ENCODE measurements at regions not wholly inside any gene's neighbourhood (a gene's known extent, or its start where the extent isn't known, plus 50 kb on each side); places are given as distances from the start of the nearest gene placed in this dataset.

DNA sequence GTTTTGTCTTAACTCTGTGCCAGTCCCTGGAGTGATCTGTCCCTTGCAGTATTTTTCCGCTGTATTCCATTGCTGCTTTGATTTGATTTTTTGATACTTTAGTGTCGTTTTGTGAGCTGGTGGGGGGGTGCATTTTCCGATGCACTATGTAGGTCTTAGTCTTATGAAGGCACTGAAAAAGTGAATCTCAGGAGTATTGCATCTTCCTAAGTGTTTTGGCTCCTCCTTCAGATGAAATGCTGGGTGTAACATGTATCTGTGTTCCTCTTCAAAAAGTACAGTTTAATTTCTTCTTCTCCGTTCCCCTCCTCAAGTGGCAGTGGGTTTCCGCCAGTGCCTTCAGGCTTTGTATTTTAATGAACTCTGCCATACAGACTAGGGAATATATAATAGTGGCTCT lies 580.7 kb upstream of the GJE1 start:
- Histone ChIP-seq H3K4me1 (no peaks in the 10 kb centered on the region), H3K27me3 (no peaks in the 10 kb centered on the region), H3K27ac (peak overlapping the region; percentile 25 to 58 (median 48)), H3K36me3 (no peaks in the 10 kb centered on the region), H3K9me3 (no peaks in the 10 kb centered on the region), H3K4me3 (no peak overlapping the region)
- no peak for DNase-seq
- intact Hi-C loops (cut with DNase I; ENCODE audit: low total_unique reads) = no loop called here
- in situ Hi-C loops (cut with MboI; ENCODE audit: low sequenced_read_pairs in 4 of 4) = loop anchor here in 2 of 4 donors (25.0 kb wide), 1 partner anchor 240 kb away; no protein-coding TSS in a partner anchor
- no peak for ATAC-seq
- TF ChIP-seq, protein P1, sequence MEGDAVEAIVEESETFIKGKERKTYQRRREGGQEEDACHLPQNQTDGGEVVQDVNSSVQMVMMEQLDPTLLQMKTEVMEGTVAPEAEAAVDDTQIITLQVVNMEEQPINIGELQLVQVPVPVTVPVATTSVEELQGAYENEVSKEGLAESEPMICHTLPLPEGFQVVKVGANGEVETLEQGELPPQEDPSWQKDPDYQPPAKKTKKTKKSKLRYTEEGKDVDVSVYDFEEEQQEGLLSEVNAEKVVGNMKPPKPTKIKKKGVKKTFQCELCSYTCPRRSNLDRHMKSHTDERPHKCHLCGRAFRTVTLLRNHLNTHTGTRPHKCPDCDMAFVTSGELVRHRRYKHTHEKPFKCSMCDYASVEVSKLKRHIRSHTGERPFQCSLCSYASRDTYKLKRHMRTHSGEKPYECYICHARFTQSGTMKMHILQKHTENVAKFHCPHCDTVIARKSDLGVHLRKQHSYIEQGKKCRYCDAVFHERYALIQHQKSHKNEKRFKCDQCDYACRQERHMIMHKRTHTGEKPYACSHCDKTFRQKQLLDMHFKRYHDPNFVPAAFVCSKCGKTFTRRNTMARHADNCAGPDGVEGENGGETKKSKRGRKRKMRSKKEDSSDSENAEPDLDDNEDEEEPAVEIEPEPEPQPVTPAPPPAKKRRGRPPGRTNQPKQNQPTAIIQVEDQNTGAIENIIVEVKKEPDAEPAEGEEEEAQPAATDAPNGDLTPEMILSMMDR (IDR thresholded peaks at IDR 0.05 in 4 of 5, conservative IDR thresholded peaks at IDR 0.05 in 1 of 5) = no peak
- no peak for TF ChIP-seq POLR2A (IDR thresholded peaks at IDR 0.05)

- intact Hi-C loops (cut with DNase I; ENCODE audit: low total_unique reads) = no loop called here
- H3K4me1 ChIP-seq = no peaks in the 10 kb centered on the region
- H3K27ac ChIP-seq = peak overlapping the region in 2 of 4 donors; percentile 48 to 58
- in situ Hi-C loops (cut with MboI; ENCODE audit: low sequenced_read_pairs in 4 of 4) = loop anchor here in 2 of 4 donors (25.0 kb wide), 1 partner anchor 239 kb away; no protein-coding TSS in a partner anchor
- no peaks in the 10 kb centered on the region for H3K27me3 ChIP-seq
- ATAC-seq (no peak), DNase-seq (no peak)
- H3K4me3 ChIP-seq = no peak overlapping the region
- no peaks in the 10 kb centered on the region for H3K36me3 ChIP-seq
- H3K9me3 ChIP-seq = no peaks in the 10 kb centered on the region
- TF ChIP-seq, protein P1 (IDR thresholded peaks at IDR 0.05 in 4 of 5, conservative IDR thresholded peaks at IDR 0.05 in 1 of 5) = no peak
- no peak for TF ChIP-seq POLR2A (IDR thresholded peaks at IDR 0.05)
These were observed 581.4 kb upstream of the GJE1 start for GRCh38 chr6:141551318-141551717.

- no peak overlapping the region for H3K4me3 ChIP-seq
- intact Hi-C loops (cut with DNase I; ENCODE audit: low total_unique reads) (no loop called here), in situ Hi-C loops (cut with MboI; ENCODE audit: low sequenced_read_pairs in 4 of 4) (loop anchor here in 2 of 4 donors (25.0 kb wide), 1 partner anchor 238 kb away; no protein-coding TSS in a partner anchor)
- ATAC-seq (no peak), DNase-seq (no peak)
- no peak overlapping the region for H3K27ac ChIP-seq
- no peaks in the 10 kb centered on the region for H3K4me1 ChIP-seq
- H3K9me3 ChIP-seq = no peaks in the 10 kb centered on the region
- H3K27me3 ChIP-seq = no peaks in the 10 kb centered on the region
- no peaks in the 10 kb centered on the region for H3K36me3 ChIP-seq
- no peak for TF ChIP-seq POLR2A (IDR thresholded peaks at IDR 0.05)
- TF ChIP-seq, protein P1 (IDR thresholded peaks at IDR 0.05 in 4 of 5, conservative IDR thresholded peaks at IDR 0.05 in 1 of 5) = no peak
These were observed 582.3 kb upstream of the GJE1 start for GRCh38 chr6:141550471-141550870.

DNA sequence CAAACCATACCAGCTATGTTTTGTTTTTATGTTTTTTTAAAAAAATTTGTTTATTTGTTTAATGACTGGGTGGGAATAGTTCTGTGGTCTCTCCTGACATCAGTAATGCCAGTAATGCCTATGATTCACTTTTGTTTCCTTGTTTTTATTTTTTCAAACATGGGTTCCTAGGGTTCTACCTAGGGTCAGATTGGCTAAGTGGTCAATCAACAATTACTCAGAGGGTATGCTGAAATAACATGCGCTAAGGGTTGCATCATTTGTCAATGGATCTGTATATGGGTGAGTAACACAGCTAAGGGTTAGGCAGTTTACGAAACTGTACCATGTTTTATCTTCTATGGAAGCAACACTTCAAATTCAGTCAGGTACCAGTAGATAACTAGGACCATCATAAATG lies 583.8 kb upstream of the GJE1 start:
- in situ Hi-C loops (cut with MboI; ENCODE audit: low sequenced_read_pairs in 4 of 4) = no loop called here
- Histone ChIP-seq H3K4me1 (no peaks in the 10 kb centered on the region), H3K36me3 (no peaks in the 10 kb centered on the region), H3K27me3 (no peaks in the 10 kb centered on the region), H3K4me3 (no peak overlapping the region), H3K27ac (no peak overlapping the region), H3K9me3 (no peaks in the 10 kb centered on the region)
- no peak for ATAC-seq
- TF ChIP-seq POLR2A (IDR thresholded peaks at IDR 0.05) = no peak
- TF ChIP-seq, protein P1 (IDR thresholded peaks at IDR 0.05 in 4 of 5, conservative IDR thresholded peaks at IDR 0.05 in 1 of 5) = no peak
- no peak for DNase-seq
- intact Hi-C loops (cut with DNase I; ENCODE audit: low total_unique reads) = no loop called here
